ENCODE measurements at regions not wholly inside any gene's neighbourhood (a gene's known extent, or its start where the extent isn't known, plus 50 kb on each side); places are given as distances from the start of the nearest gene placed in this dataset.

- peaks cover 5% of the 10 kb centered on the region for H3K4me1 Mint-ChIP-seq
- H3K36me3 Mint-ChIP-seq: no peaks in the 10 kb centered on the region
- DNase-seq (ENCODE audit: low spot score) (no peak), ATAC-seq (peak; percentile 52)
- TF ChIP-seq ZNF138 (CRISPR knock-in tag; conservative IDR thresholded peaks at IDR 0.05): no peak
- CTCF ChIA-PET: interaction anchor here (0.5 to 2.5 kb wide), 9 partner anchors 9 to 569 kb away, joined by 3 to 12 read pairs (median 4); no protein-coding TSS in a partner anchor
- H3K27me3 Mint-ChIP-seq (ENCODE audit: low read depth): no peaks in the 10 kb centered on the region; the same call in 1 of the 2 replicates
- POLR2A ChIA-PET: interaction anchor here (0.6 to 1.4 kb wide), 2 partner anchors 40 to 50 kb away, joined by 3 to 5 read pairs; no protein-coding TSS in a partner anchor
- H3K9me3 Mint-ChIP-seq: peaks cover 3% of the 10 kb centered on the region; the same call in 1 of the 2 replicates
- H3K27ac Mint-ChIP-seq: no peak overlapping the region
- H3K4me3 Mint-ChIP-seq: peak overlapping the region; percentile 37
These were observed 70.0 kb upstream of the INPP5A start for GRCh38 chr10:132467464-132468149.

- CTCF ChIA-PET: interaction anchor here (0.6 to 2.5 kb wide), 9 partner anchors 8 to 171 kb away, joined by 3 to 12 read pairs (median 4); no protein-coding TSS in a partner anchor
- Mint-ChIP-seq H3K9me3 (peaks cover 4% of the 10 kb centered on the region), H3K4me1 (peaks cover 5% of the 10 kb centered on the region), H3K36me3 (no peaks in the 10 kb centered on the region), H3K27ac (no peak overlapping the region), H3K4me3 (peak overlapping the region; percentile 27; the same call in 1 of the 2 replicates), H3K27me3 (ENCODE audit: low read depth) (no peaks in the 10 kb centered on the region; the same call in 1 of the 2 replicates)
- TF ChIP-seq JUN (CRISPR knock-in tag; IDR thresholded peaks at IDR 0.05) (no peak), ESRRA (CRISPR knock-in tag; IDR thresholded peaks at IDR 0.05; ENCODE audit: borderline replicate concordance) (no peak), MYBL2 (CRISPR knock-in tag; IDR thresholded peaks at IDR 0.05) (no peak), ERG (CRISPR knock-in tag; IDR thresholded peaks at IDR 0.05) (no peak), NFATC4 (CRISPR knock-in tag; IDR thresholded peaks at IDR 0.05) (no peak), SMAD4 (CRISPR knock-in tag; IDR thresholded peaks at IDR 0.05) (no peak), TEAD4 (CRISPR knock-in tag; IDR thresholded peaks at IDR 0.05) (no peak), ZSCAN18 (CRISPR knock-in tag; IDR thresholded peaks at IDR 0.05) (no peak), FOXP1 (CRISPR knock-in tag; IDR thresholded peaks at IDR 0.05; ENCODE audit: borderline replicate concordance) (no peak), AR (CRISPR knock-in tag; IDR thresholded peaks at IDR 0.05) (no peak), ZNF423 (CRISPR knock-in tag; IDR thresholded peaks at IDR 0.05) (no peak), CTCF (IDR thresholded peaks at IDR 0.05) (no peak), OVOL2 (CRISPR knock-in tag; IDR thresholded peaks at IDR 0.05; ENCODE audit: borderline replicate concordance) (no peak), NFE2L1 (CRISPR knock-in tag; IDR thresholded peaks at IDR 0.05) (no peak), IRF2 (CRISPR knock-in tag; IDR thresholded peaks at IDR 0.05; ENCODE audit: borderline replicate concordance, low read depth) (no peak), CBFB (CRISPR knock-in tag; IDR thresholded peaks at IDR 0.05; ENCODE audit: low read depth) (no peak)
- TF ChIP-seq, protein P1, sequence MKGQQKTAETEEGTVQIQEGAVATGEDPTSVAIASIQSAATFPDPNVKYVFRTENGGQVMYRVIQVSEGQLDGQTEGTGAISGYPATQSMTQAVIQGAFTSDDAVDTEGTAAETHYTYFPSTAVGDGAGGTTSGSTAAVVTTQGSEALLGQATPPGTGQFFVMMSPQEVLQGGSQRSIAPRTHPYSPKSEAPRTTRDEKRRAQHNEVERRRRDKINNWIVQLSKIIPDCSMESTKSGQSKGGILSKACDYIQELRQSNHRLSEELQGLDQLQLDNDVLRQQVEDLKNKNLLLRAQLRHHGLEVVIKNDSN (CRISPR knock-in tag; IDR thresholded peaks at IDR 0.05): no peak
- TF ChIP-seq, protein P2, sequence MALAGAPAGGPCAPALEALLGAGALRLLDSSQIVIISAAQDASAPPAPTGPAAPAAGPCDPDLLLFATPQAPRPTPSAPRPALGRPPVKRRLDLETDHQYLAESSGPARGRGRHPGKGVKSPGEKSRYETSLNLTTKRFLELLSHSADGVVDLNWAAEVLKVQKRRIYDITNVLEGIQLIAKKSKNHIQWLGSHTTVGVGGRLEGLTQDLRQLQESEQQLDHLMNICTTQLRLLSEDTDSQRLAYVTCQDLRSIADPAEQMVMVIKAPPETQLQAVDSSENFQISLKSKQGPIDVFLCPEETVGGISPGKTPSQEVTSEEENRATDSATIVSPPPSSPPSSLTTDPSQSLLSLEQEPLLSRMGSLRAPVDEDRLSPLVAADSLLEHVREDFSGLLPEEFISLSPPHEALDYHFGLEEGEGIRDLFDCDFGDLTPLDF (CRISPR knock-in tag; IDR thresholded peaks at IDR 0.05): no peak
- DNase-seq (ENCODE audit: low spot score) (no peak), ATAC-seq (no peak)
- POLR2A ChIA-PET: interaction anchor here (0.6 to 1.4 kb wide), 2 partner anchors 40 to 49 kb away, joined by 3 to 5 read pairs; no protein-coding TSS in a partner anchor
These were observed 69.4 kb upstream of the INPP5A start for GRCh38 chr10:132468216-132468615.

Data from WTC11 (cell line).